ENCODE measurements at regions not wholly inside any gene's neighbourhood (a gene's known extent, or its start where the extent isn't known, plus 50 kb on each side); places are given as distances from the start of the nearest gene placed in this dataset.

DNA sequence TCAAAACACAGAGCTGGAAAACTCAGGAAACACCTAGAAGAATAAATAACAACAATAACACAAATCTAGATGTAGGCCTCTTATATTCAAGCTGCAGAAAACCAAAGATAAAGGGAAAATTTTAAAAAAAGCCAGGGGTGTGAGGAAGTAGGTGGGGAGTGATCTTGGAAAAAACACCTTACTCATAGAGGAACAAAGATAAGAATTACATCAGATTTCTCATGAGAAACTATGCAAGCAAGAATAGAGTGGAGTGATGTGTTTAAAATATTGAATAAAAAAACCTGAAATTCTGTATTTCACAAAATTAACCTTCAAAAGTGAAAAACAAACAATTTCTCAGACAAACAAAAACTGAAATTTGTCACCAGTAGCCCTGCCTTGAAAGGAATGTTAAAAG is 265.5 kb upstream of the RGS18 start:
- Histone ChIP-seq H3K4me2 (ENCODE audit: insufficient read depth, insufficient read length, low read length) (no peak overlapping the region), H3K4me1 (ENCODE audit: insufficient read depth, low read length) (no peaks in the 10 kb centered on the region; the same call in 1 of the 2 replicates), H3K4ac (ENCODE audit: low read depth, low read length) (no peak overlapping the region), H2AFZ (ENCODE audit: low read length) (no peak overlapping the region), H3K27me3 (ENCODE audit: insufficient read depth, low read length) (no peaks in the 10 kb centered on the region), H3K9ac (ENCODE audit: extremely low read depth, insufficient read length, low read length) (no peak overlapping the region), H2BK5ac (ENCODE audit: insufficient read length, low read length) (no peak overlapping the region), H2BK12ac (ENCODE audit: insufficient read length, low read depth, low read length) (no peak overlapping the region), H2BK120ac (ENCODE audit: low read depth, low read length, poor library complexity, severe bottlenecking) (no peak overlapping the region), H2BK15ac (ENCODE audit: low read depth, low read length) (no peak overlapping the region), H4K91ac (ENCODE audit: insufficient read length, low read depth, low read length) (no peak overlapping the region), H3K23me2 (ENCODE audit: insufficient read length, low read depth, low read length, poor library complexity, severe bottlenecking) (no peaks in the 10 kb centered on the region), H3K18ac (ENCODE audit: insufficient read length, low read depth, low read length) (no peak overlapping the region), H3K9me3 (ENCODE audit: control insufficient read depth, low read depth, low read length) (no peaks in the 10 kb centered on the region), H3T11ph (ENCODE audit: low read length) (no peak overlapping the region), H3K14ac (ENCODE audit: insufficient read depth, low read length) (no peak overlapping the region), H3K27ac (ENCODE audit: insufficient read length, low read depth, low read length) (no peak overlapping the region), H4K8ac (replicated peaks; ENCODE audit: insufficient read length, low read depth, low read length) (no peak overlapping the region), H3K79me2 (ENCODE audit: insufficient read depth, low read length) (no peaks in the 10 kb centered on the region), H2AK5ac (ENCODE audit: insufficient read length, low read length) (no peak overlapping the region), H4K20me1 (ENCODE audit: control insufficient read depth, insufficient read depth, insufficient read length) (no peaks in the 10 kb centered on the region), H3K23ac (ENCODE audit: insufficient read length, low read depth, low read length) (no peak overlapping the region), H3K79me1 (ENCODE audit: insufficient read depth, low read depth, low read length, poor library complexity, severe bottlenecking) (no peaks in the 10 kb centered on the region), H3K56ac (ENCODE audit: insufficient read length, low read depth, low read length) (no peak overlapping the region), H4K5ac (ENCODE audit: insufficient read length, low read depth, low read length) (no peak overlapping the region), H2BK20ac (ENCODE audit: low read depth, low read length, poor library complexity, severe bottlenecking) (no peak overlapping the region)
- TF ChIP-seq, protein P1, sequence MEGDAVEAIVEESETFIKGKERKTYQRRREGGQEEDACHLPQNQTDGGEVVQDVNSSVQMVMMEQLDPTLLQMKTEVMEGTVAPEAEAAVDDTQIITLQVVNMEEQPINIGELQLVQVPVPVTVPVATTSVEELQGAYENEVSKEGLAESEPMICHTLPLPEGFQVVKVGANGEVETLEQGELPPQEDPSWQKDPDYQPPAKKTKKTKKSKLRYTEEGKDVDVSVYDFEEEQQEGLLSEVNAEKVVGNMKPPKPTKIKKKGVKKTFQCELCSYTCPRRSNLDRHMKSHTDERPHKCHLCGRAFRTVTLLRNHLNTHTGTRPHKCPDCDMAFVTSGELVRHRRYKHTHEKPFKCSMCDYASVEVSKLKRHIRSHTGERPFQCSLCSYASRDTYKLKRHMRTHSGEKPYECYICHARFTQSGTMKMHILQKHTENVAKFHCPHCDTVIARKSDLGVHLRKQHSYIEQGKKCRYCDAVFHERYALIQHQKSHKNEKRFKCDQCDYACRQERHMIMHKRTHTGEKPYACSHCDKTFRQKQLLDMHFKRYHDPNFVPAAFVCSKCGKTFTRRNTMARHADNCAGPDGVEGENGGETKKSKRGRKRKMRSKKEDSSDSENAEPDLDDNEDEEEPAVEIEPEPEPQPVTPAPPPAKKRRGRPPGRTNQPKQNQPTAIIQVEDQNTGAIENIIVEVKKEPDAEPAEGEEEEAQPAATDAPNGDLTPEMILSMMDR (conservative IDR thresholded peaks at IDR 0.05): no peak
- Mint-ChIP-seq H3K27me3 (ENCODE audit: low read depth) (no peaks in the 10 kb centered on the region), H3K4me3 (no peak overlapping the region), H3K36me3 (ENCODE audit: insufficient read depth in 1 of 3, low read depth in 3 of 3) (no peaks in the 10 kb centered on the region), H3K9me3 (no peaks in the 10 kb centered on the region; a peak in 2 of 5 replicates), H3K4me1 (peaks cover 6 to 9% of the 10 kb centered on the region in 2 experiments; a peak in 3 of 4 replicates), H3K27ac (no peak overlapping the region)
- no peak for DNase-seq
